K562 (cell line): ENCODE measurements at regions not wholly inside any gene's neighbourhood (a gene's known extent, or its start where the extent isn't known, plus 50 kb on each side); places are given as distances from the start of the nearest gene placed in this dataset.

Experiments
- ATAC-seq: fragments of 200-7000 bp; cut with Tn5 transposase; 3 replicates; pipeline ENCODE4 v1.9.1; 2020; ENCODE audit warnings: moderate library complexity
- BruUV-seq: library from RNA; stranded (reverse); fragments of 400-500 nt; replicated peaks from 2 replicates; lab custom pipeline; 2021; lab: Mats Ljungman, UMichigan
- CTCF ChIA-PET: fragments of 300-600 bp; formaldehyde crosslinking; extraction: SDS; loops from one replicate; lab custom pipeline; 2021; ENCODE audit warnings: low intra/inter-chr PET ratio; lab: Yijun Ruan, JAX
- POLR2A ChIA-PET: fragments of 300-600, 350-650 bp; sonication (Branson Sonifier 250); formaldehyde crosslinking; extraction: SDS; loops from one replicate; lab custom pipeline; 2021; ENCODE audit warnings: antibody characterized with exemption, inconsistent platforms; lab: Yijun Ruan, JAX
- DNase-seq, 4 experiments: peaks; one replicate each; pipeline versions ENCODE4 v3.0.0 to v3.0.0-alpha.2; 2011 to 2018; ENCODE audit warnings: low spot score in 3 of 4, mixed read lengths in 3 of 4; ENCODE audit errors: extremely low read depth in 1 of 4
- FAIRE-seq: peaks from 2 replicates; lab custom pipeline; 2011; peaks lifted over from hg19 to GRCh38; lab: Jason Lieb, UNC
- H2AFZ ChIP-seq: 2 replicates; pipeline ENCODE4 v1.6.0; 2011; ENCODE audit warnings: low read depth, low read length, control low read depth, inconsistent platforms
- H3K27ac ChIP-seq: fragments of 200-600 bp; 3 replicates; pipeline ENCODE4 v1.8.0; 2011; ENCODE audit warnings: low read depth, mild to moderate bottlenecking, control low read depth, inconsistent platforms, low read length, moderate library complexity, mixed read lengths; ENCODE audit errors: extremely low read depth
- H3K27me3 ChIP-seq, 2 experiments: fragments of 300-600 bp in 1 of 2; 2 replicates in 1 of 2; 3 replicates in 1 of 2; pipeline versions ENCODE4 v1.6.0 to v1.8.0; 2011; ENCODE audit warnings: inconsistent platforms in 2 of 2, low read length in 2 of 2, mild to moderate bottlenecking in 1 of 2, mixed read lengths in 1 of 2, moderate library complexity in 1 of 2; ENCODE audit not compliant: control insufficient read depth in 2 of 2, insufficient read depth in 2 of 2
- H3K36me3 ChIP-seq: fragments of 300-600 bp; 3 replicates; pipeline ENCODE4 v1.8.0; 2011; ENCODE audit warnings: mild to moderate bottlenecking, low read length, inconsistent platforms; ENCODE audit not compliant: control insufficient read depth, insufficient read depth
- H3K4me1 ChIP-seq, 2 experiments: fragments of 200-600 bp in 1 of 2; replicated peaks in 1 of 2; 2 replicates in 1 of 2; 3 replicates in 1 of 2; pipeline versions ENCODE4 v1.5.1 to v1.8.0; 2011; ENCODE audit warnings: inconsistent platforms in 2 of 2, low read length in 2 of 2, mild to moderate bottlenecking in 1 of 2, mixed read lengths in 1 of 2, moderate library complexity in 1 of 2; ENCODE audit not compliant: control insufficient read depth in 2 of 2, insufficient read depth in 2 of 2
- H3K4me2 ChIP-seq: 2 replicates; pipeline ENCODE4 v1.6.1; 2011; ENCODE audit warnings: low read length, control low read depth, inconsistent platforms, mixed read lengths; ENCODE audit not compliant: insufficient read depth
- H3K4me3 ChIP-seq: fragments of 200-600 bp; sonication (generic), shearing (Covaris generic); 2 replicates; pipeline ENCODE4 v1.5.1; 2016; ENCODE audit warnings: control low read depth, inconsistent platforms
- H3K79me2 ChIP-seq: fragments of 200-600 bp; 3 replicates; pipeline ENCODE4 v1.8.0; 2011; ENCODE audit warnings: low read length, inconsistent platforms; ENCODE audit not compliant: control insufficient read depth, insufficient read depth
- H3K9ac ChIP-seq, 2 experiments: 2 replicates each; pipeline versions ENCODE4 v1.6.0 to v1.6.1; 2011; ENCODE audit warnings: low read depth in 2 of 2, low read length in 2 of 2, control low read depth in 1 of 2, inconsistent platforms in 1 of 2, mild to moderate bottlenecking in 1 of 2, mixed read lengths in 1 of 2; ENCODE audit not compliant: insufficient read depth in 1 of 2
- H3K9me1 ChIP-seq: one replicate; pipeline ENCODE4 v1.6.0; 2011; ENCODE audit warnings: inconsistent platforms, mild to moderate bottlenecking, low read length, moderate library complexity; ENCODE audit not compliant: control insufficient read depth, insufficient read depth
- H3K9me3 ChIP-seq: replicated peaks from 2 replicates; pipeline ENCODE4 v1.5.1; 2011; ENCODE audit warnings: low read depth, low read length, inconsistent platforms; ENCODE audit not compliant: control insufficient read depth, insufficient read depth
- H4K20me1 ChIP-seq: replicated peaks from 2 replicates; pipeline ENCODE4 v1.6.1; 2011; ENCODE audit warnings: low read length, inconsistent platforms, mixed read lengths; ENCODE audit not compliant: control insufficient read depth, insufficient read depth
- CBFA2T2 ChIP-seq: fragments of 450-650 bp; conservative IDR thresholded peaks from 2 replicates; pipeline ENCODE4 v1.6.1; 2017; ENCODE audit warnings: mild to moderate bottlenecking
- EGR1 ChIP-seq: fragments of 450-650 bp; conservative IDR thresholded peaks from 2 replicates; pipeline ENCODE4 v1.6.1; 2017; ENCODE audit warnings: mild to moderate bottlenecking
- NR1H2 ChIP-seq: sonication (generic); formaldehyde crosslinking; IDR thresholded peaks from 2 replicates; pipeline ENCODE4 v1.4.0; 2020; ENCODE audit warnings: mild to moderate bottlenecking, missing genetic modification reagents
- SIN3A ChIP-seq, 2 experiments: fragments of 150-350 bp in 1 of 2; IDR thresholded peaks; 2 replicates each; pipeline ENCODE4 v1.6.1; 2011 to 2016; ENCODE audit warnings: borderline replicate concordance in 2 of 2, low read depth in 2 of 2, low read length in 2 of 2, mild to moderate bottlenecking in 2 of 2, moderate library complexity in 2 of 2; ENCODE audit not compliant: control insufficient read depth in 1 of 2
- TAL1 ChIP-seq: fragments of 450-650 bp; IDR thresholded peaks from 2 replicates; pipeline ENCODE4 v1.6.1; 2016; ENCODE audit warnings: mild to moderate bottlenecking
- WGBS: fragments of 100-300 bp; shearing (Covaris generic); methylation state at CpG from one replicate; pipeline ENCODE4 v1.1.6; 2016; ENCODE audit warnings: low coverage, mixed read lengths; ENCODE audit not compliant: insufficient coverage; ENCODE audit errors: missing lambda C conversion rate; 5-methylcytosine and 5-hydroxymethylcytosine counted together
- in situ Hi-C: fragments of 300-500 bp; cut with MboI; formaldehyde crosslinking; loops from 4 replicates; pipeline ENCODE4 v1.15.0; 2018; ENCODE audit warnings: inconsistent platforms, mixed read lengths
- intact Hi-C: fragments of 100-400 bp; cut with micrococcal nuclease; formaldehyde crosslinking; loops from 2 replicates; pipeline ENCODE4 v1.14.2; 2022
- TF ChIP-seq, protein P1 (sequence below): sonication (generic); formaldehyde crosslinking; IDR thresholded peaks from 2 replicates; pipeline ENCODE4 v1.8.0; 2022; ENCODE audit warnings: missing genetic modification reagents, mild to moderate bottlenecking, borderline replicate concordance
- TF ChIP-seq, protein P2 (sequence below): IDR thresholded peaks from 2 replicates; pipeline ENCODE4 v1.6.1; 2011; ENCODE audit not compliant: insufficient read length; ENCODE audit errors: extremely low read depth

DNA sequence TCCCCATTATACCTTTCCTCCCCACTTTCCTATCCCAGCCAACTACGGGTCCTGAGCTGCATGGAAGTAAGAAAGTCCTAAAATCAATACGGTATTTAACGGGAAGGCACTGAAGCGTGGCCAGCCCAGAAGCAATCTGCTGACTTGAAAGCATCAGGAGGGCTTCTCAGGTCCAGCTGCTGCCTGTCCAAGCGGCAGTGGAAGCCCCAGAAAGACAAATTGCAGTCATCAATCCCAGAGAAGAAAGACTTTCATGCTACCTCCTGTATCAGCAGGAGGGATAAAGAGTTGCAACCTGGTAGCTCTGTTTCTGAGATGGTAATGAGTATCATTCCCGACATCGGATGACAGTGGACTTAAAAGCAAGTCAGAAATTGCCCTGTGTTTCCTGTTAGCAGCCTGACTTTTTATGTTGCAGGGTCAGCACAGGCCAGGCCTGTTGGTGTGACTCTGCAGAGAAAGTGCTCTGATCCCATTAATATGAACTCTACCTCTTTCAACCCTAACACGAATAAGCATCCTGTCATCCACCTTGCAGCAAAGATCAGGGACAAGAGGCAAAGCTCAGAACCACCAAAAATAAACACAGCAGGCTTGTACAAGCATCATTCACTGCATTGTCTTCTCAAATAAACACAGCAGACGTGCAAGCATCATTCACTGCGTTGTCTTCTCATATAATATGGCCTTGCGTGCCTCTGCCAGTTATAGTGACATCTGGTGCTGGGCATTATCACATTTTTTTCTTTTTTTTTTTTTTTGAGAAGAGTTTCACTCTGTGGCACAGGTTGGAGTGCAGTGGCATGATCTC, 358.6 kb upstream of the CDH11 start:
- in situ Hi-C loops (no loop called here), intact Hi-C loops (no loop called here)
- Histone ChIP-seq H2AFZ (no peak overlapping the region), H3K79me2 (no peaks in the 10 kb centered on the region), H4K20me1 (no peaks in the 10 kb centered on the region), H3K27ac (no peak overlapping the region), H3K4me2 (no peak overlapping the region), H3K4me3 (no peak overlapping the region), H3K36me3 (no peaks in the 10 kb centered on the region), H3K9me3 (no peaks in the 10 kb centered on the region), H3K27me3 (no peaks in the 10 kb centered on the region), H3K9ac (no peak overlapping the region), H3K9me1 (no peaks in the 10 kb centered on the region), H3K4me1 (no peaks in the 10 kb centered on the region)
- no peak for ATAC-seq
- BruUV-seq, result no TSS peak
- no peak for FAIRE-seq
- DNase-seq, result no peak
- CTCF ChIA-PET, result no interaction called here
- WGBS, result 2% methylated on average over 11 of the region's 11 CpGs
- POLR2A ChIA-PET, result no interaction called here
- TF ChIP-seq, protein P1, sequence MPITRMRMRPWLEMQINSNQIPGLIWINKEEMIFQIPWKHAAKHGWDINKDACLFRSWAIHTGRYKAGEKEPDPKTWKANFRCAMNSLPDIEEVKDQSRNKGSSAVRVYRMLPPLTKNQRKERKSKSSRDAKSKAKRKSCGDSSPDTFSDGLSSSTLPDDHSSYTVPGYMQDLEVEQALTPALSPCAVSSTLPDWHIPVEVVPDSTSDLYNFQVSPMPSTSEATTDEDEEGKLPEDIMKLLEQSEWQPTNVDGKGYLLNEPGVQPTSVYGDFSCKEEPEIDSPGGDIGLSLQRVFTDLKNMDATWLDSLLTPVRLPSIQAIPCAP (CRISPR knock-in tag), result no peak
- no peak for TF ChIP-seq SIN3A (IDR thresholded peaks at IDR 0.05; ENCODE audit: borderline replicate concordance in 2 of 2, control insufficient read depth in 1 of 2, low read depth in 2 of 2, low read length in 2 of 2)
- no peak for TF ChIP-seq CBFA2T2
- no peak for TF ChIP-seq TAL1
- TF ChIP-seq NR1H2 (CRISPR knock-in tag), result no peak
- no peak for TF ChIP-seq EGR1
- TF ChIP-seq, protein P2, sequence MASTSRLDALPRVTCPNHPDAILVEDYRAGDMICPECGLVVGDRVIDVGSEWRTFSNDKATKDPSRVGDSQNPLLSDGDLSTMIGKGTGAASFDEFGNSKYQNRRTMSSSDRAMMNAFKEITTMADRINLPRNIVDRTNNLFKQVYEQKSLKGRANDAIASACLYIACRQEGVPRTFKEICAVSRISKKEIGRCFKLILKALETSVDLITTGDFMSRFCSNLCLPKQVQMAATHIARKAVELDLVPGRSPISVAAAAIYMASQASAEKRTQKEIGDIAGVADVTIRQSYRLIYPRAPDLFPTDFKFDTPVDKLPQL, result no peak
